Endothelial cell of umbilical vein (primary cell): ENCODE measurements at regions not wholly inside any gene's neighbourhood (a gene's known extent, or its start where the extent isn't known, plus 50 kb on each side); places are given as distances from the start of the nearest gene placed in this dataset.

ENCODE experiments used
- BruUV-seq: library from RNA; stranded (reverse); fragments of 400-500 nt; replicated peaks from 2 replicates; lab custom pipeline; 2021; lab: Mats Ljungman, UMichigan
- CTCF ChIA-PET: fragments of 300-600, 350-600 bp; sonication (Branson Sonifier 250); formaldehyde crosslinking; loops from one replicate; lab custom pipeline; 2021; ENCODE audit warnings: antibody characterized with exemption, inconsistent platforms; lab: Charles Lee
- POLR2A ChIA-PET: fragments of 300-600, 350-600 bp; sonication (Branson Sonifier 250); formaldehyde crosslinking; loops from one replicate; lab custom pipeline; 2021; ENCODE audit warnings: antibody characterized with exemption, inconsistent platforms; lab: Charles Lee
- DNase-seq: peaks from one replicate; pipeline ENCODE4 v3.0.0-alpha.2; 2011; ENCODE audit warnings: low read depth, low spot score
- FAIRE-seq: peaks from 2 replicates; lab custom pipeline; 2011; peaks lifted over from hg19 to GRCh38; lab: Jason Lieb, UNC
- H2AFZ ChIP-seq: 2 replicates; pipeline ENCODE4 v1.6.0; 2012; ENCODE audit warnings: low read depth, low read length, control low read depth, inconsistent platforms
- H3K27ac ChIP-seq: 2 replicates; pipeline ENCODE4 v1.5.1; 2011; ENCODE audit warnings: low read depth, mild to moderate bottlenecking, control low read depth, low read length, moderate library complexity; ENCODE audit not compliant: insufficient read depth
- H3K27me3 ChIP-seq, 2 experiments: 2 replicates each; pipeline versions ENCODE4 v1.6.0 to v1.6.1; 2011; ENCODE audit warnings: low read length in 2 of 2, mixed read lengths in 1 of 2; ENCODE audit not compliant: control insufficient read depth in 2 of 2, insufficient read depth in 2 of 2
- H3K36me3 ChIP-seq, 2 experiments: 2 replicates in 1 of 2; 3 replicates in 1 of 2; pipeline ENCODE4 v1.5.1; 2011; ENCODE audit warnings: low read length in 2 of 2, mild to moderate bottlenecking in 1 of 2, moderate library complexity in 1 of 2; ENCODE audit not compliant: control insufficient read depth in 2 of 2, insufficient read depth in 2 of 2; ENCODE audit errors: extremely low read depth in 1 of 2
- H3K4me1 ChIP-seq: 3 replicates; pipeline ENCODE4 v1.5.1; 2011; ENCODE audit warnings: mild to moderate bottlenecking, low read length; ENCODE audit not compliant: control insufficient read depth, insufficient read depth; ENCODE audit errors: extremely low read depth
- H3K4me2 ChIP-seq: 2 replicates; pipeline ENCODE4 v1.6.1; 2011; ENCODE audit warnings: low read length, control low read depth, mixed read lengths; ENCODE audit not compliant: insufficient read depth
- H3K4me3 ChIP-seq, 3 experiments: fragments of 200-600 bp in 1 of 3; sonication (generic), shearing (Covaris generic) in 1 of 3; replicated peaks in 1 of 3; 2 replicates each; pipeline ENCODE4 v1.5.1; 2011 to 2016; ENCODE audit warnings: control low read depth in 3 of 3, low read length in 3 of 3, mild to moderate bottlenecking in 2 of 3, inconsistent platforms in 1 of 3, low read depth in 1 of 3, moderate library complexity in 1 of 3; ENCODE audit not compliant: insufficient read depth in 1 of 3
- H3K79me2 ChIP-seq: 2 replicates; pipeline ENCODE4 v1.6.0; 2012; ENCODE audit warnings: low read length, inconsistent platforms; ENCODE audit not compliant: control insufficient read depth, insufficient read depth
- H3K9ac ChIP-seq: replicated peaks from 2 replicates; pipeline ENCODE3; 2011; ENCODE audit warnings: low read length, control low read depth; ENCODE audit not compliant: insufficient read depth; ENCODE audit errors: extremely low read depth
- H3K9me1 ChIP-seq: replicated peaks from 3 replicates; pipeline ENCODE4 v1.6.0; 2011; ENCODE audit warnings: mild to moderate bottlenecking, low read length; ENCODE audit not compliant: control insufficient read depth, insufficient read depth; ENCODE audit errors: extremely low read depth
- H3K9me3 ChIP-seq: replicated peaks from 2 replicates; pipeline ENCODE4 v1.5.1; 2012; ENCODE audit warnings: low read length, inconsistent platforms; ENCODE audit not compliant: control insufficient read depth, insufficient read depth
- H4K20me1 ChIP-seq: replicated peaks from 2 replicates; pipeline ENCODE3; 2011; ENCODE audit warnings: mild to moderate bottlenecking, low read length; ENCODE audit not compliant: control insufficient read depth, insufficient read depth; ENCODE audit errors: extremely low read depth
- EZH2 ChIP-seq: IDR thresholded peaks from 2 replicates; pipeline ENCODE4 v1.6.1; 2012; ENCODE audit warnings: borderline replicate concordance, low read depth, mild to moderate bottlenecking, moderate library complexity, low read length, inconsistent platforms; ENCODE audit not compliant: severe bottlenecking
- FOS ChIP-seq: IDR thresholded peaks from 2 replicates; pipeline ENCODE4 v1.6.1; 2011; ENCODE audit warnings: mild to moderate bottlenecking, low read length, moderate library complexity, borderline replicate concordance; ENCODE audit not compliant: insufficient read depth
- GATA2 ChIP-seq: IDR thresholded peaks from 2 replicates; pipeline ENCODE4 v1.7.0; 2011; ENCODE audit warnings: low read depth, mild to moderate bottlenecking, moderate library complexity, mixed read lengths, low read length; ENCODE audit not compliant: insufficient read length, insufficient read depth
- JUN ChIP-seq: IDR thresholded peaks from 2 replicates; pipeline ENCODE4 v1.6.1; 2011; ENCODE audit warnings: borderline replicate concordance, low read depth; ENCODE audit not compliant: insufficient read length, insufficient read depth
- MAX ChIP-seq: IDR thresholded peaks from 2 replicates; pipeline ENCODE4 v1.6.1; 2011; ENCODE audit not compliant: insufficient read depth, insufficient read length
- MYC ChIP-seq: IDR thresholded peaks from one replicate; pipeline ENCODE4 v1.6.1; 2011; ENCODE audit warnings: mild to moderate bottlenecking, low read depth, low read length
- POLR2A ChIP-seq: IDR thresholded peaks from 2 replicates; pipeline ENCODE4 v1.6.1; 2012; ENCODE audit warnings: low read depth, mild to moderate bottlenecking, control low read depth, low read length
- POLR2AphosphoS5 ChIP-seq: IDR thresholded peaks from 2 replicates; pipeline ENCODE4 v1.6.1; 2012; ENCODE audit warnings: low read depth, mild to moderate bottlenecking, control low read depth, low read length, moderate library complexity; ENCODE audit not compliant: insufficient read depth
- dilution Hi-C: fragments of 300-500 bp; cut with MboI; formaldehyde crosslinking; loops from one replicate; pipeline ENCODE4 v1.15.0; 2019; ENCODE audit warnings: low sequenced_read_pairs; ENCODE audit not compliant: extremely low pct_ligation_motif_present
- intact Hi-C: fragments of 100-400 bp; cut with micrococcal nuclease; formaldehyde crosslinking; loops from one replicate; pipeline ENCODE4 v1.10.0; 2022
- TF ChIP-seq, protein P1 (sequence below), 2 donors: IDR thresholded peaks; 1 replicate in 1 of 2; 2 replicates in 1 of 2; pipeline ENCODE4 v1.5.1; 2011; ENCODE audit warnings: low read length in 2 of 2, mild to moderate bottlenecking in 2 of 2, moderate library complexity in 2 of 2, control low read depth in 1 of 2, inconsistent platforms in 1 of 2, low read depth in 1 of 2; ENCODE audit not compliant: insufficient read depth in 1 of 2; ENCODE audit errors: extremely low read depth in 1 of 2

GRCh38 chr16:64278196-64278595 lies 843.7 kb downstream of the CDH11 start:
- no peak overlapping the region for H3K4me2 ChIP-seq
- FAIRE-seq (no peak), DNase-seq (no peak)
- no peak overlapping the region for H2AFZ ChIP-seq
- intact Hi-C loops (no loop called here), dilution Hi-C loops (no loop called here)
- no peak overlapping the region for H3K27ac ChIP-seq
- H3K27me3 ChIP-seq, result no peaks in the 10 kb centered on the region
- TF ChIP-seq JUN, result no peak
- no peak for TF ChIP-seq FOS
- TF ChIP-seq GATA2, result no peak
- no peaks in the 10 kb centered on the region for H3K9me1 ChIP-seq
- no peaks in the 10 kb centered on the region for H3K36me3 ChIP-seq
- no peaks in the 10 kb centered on the region for H3K4me1 ChIP-seq
- POLR2A ChIA-PET, result no interaction called here
- no peaks in the 10 kb centered on the region for H3K79me2 ChIP-seq
- H3K4me3 ChIP-seq, result no peak overlapping the region
- CTCF ChIA-PET, result no interaction called here
- no peaks in the 10 kb centered on the region for H3K9me3 ChIP-seq
- no peak overlapping the region for H3K9ac ChIP-seq
- H4K20me1 ChIP-seq, result no peaks in the 10 kb centered on the region
- no TSS peak for BruUV-seq

DNA sequence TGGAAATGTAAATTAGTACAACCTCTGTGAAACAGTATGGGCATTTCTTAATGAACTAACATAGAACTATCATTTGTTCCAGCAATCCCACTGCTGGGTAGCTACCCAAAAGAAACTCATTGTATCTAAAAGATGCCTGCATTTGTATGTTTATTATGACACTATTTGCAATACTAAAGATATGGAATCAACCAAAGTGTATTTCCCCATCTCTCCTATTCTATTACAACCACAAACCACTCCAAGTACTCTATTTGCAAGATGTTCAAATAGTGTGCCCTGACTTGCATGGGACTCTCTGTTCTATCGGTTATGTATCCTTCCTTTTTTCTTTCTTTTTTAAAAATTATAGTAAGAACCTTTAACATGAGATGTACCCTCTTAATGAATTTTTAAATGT lies 845.2 kb downstream of the CDH11 start:
- Histone ChIP-seq H3K9me3 (no peaks in the 10 kb centered on the region), H3K27ac (no peak overlapping the region), H2AFZ (no peak overlapping the region), H3K9me1 (no peaks in the 10 kb centered on the region), H3K79me2 (no peaks in the 10 kb centered on the region), H3K27me3 (no peaks in the 10 kb centered on the region), H4K20me1 (no peaks in the 10 kb centered on the region), H3K36me3 (no peaks in the 10 kb centered on the region), H3K9ac (no peak overlapping the region), H3K4me3 (no peak overlapping the region), H3K4me1 (no peaks in the 10 kb centered on the region), H3K4me2 (no peak overlapping the region)
- dilution Hi-C loops, result no loop called here
- ChIA-PET CTCF (no interaction called here), POLR2A (no interaction called here)
- no TSS peak for BruUV-seq
- intact Hi-C loops, result no loop called here
- TF ChIP-seq, protein P1, sequence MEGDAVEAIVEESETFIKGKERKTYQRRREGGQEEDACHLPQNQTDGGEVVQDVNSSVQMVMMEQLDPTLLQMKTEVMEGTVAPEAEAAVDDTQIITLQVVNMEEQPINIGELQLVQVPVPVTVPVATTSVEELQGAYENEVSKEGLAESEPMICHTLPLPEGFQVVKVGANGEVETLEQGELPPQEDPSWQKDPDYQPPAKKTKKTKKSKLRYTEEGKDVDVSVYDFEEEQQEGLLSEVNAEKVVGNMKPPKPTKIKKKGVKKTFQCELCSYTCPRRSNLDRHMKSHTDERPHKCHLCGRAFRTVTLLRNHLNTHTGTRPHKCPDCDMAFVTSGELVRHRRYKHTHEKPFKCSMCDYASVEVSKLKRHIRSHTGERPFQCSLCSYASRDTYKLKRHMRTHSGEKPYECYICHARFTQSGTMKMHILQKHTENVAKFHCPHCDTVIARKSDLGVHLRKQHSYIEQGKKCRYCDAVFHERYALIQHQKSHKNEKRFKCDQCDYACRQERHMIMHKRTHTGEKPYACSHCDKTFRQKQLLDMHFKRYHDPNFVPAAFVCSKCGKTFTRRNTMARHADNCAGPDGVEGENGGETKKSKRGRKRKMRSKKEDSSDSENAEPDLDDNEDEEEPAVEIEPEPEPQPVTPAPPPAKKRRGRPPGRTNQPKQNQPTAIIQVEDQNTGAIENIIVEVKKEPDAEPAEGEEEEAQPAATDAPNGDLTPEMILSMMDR (IDR thresholded peaks at IDR 0.05; ENCODE audit: extremely low read depth in 1 of 2, insufficient read depth in 1 of 2, low read depth in 1 of 2, low read length in 2 of 2), result no peak
- TF ChIP-seq FOS (no peak), MAX (no peak), POLR2AphosphoS5 (no peak), JUN (no peak), MYC (no peak), GATA2 (no peak), EZH2 (no peak), POLR2A (no peak)
- DNase-seq (no peak), FAIRE-seq (no peak)
